Vagina (tissue), 2 donors: ENCODE measurements at regions not wholly inside any gene's neighbourhood (a gene's known extent, or its start where the extent isn't known, plus 50 kb on each side); places are given as distances from the start of the nearest gene placed in this dataset.
"Not testable (repeated sequence)": the region's sequence is repeated elsewhere in the genome, so short reads cannot be mapped to it uniquely, and the experiment has no call there.

ENCODE experiments used
- DNase-seq, 2 donors: peaks; one replicate each; pipeline ENCODE4 v3.0.0-alpha.2; 2017; ENCODE audit errors: extremely low spot score in 2 of 2
- H3K27ac ChIP-seq: fragments of 200-600 bp; sonication (generic); one replicate; pipeline ENCODE4 v1.5.1; 2019
- H3K27me3 ChIP-seq: fragments of 200-600 bp; sonication (generic); one replicate; pipeline ENCODE4 v1.5.1; 2019
- H3K36me3 ChIP-seq, 2 donors: fragments of 200-600 bp; sonication (generic); one replicate each; pipeline ENCODE4 v1.5.1; 2017 to 2019
- H3K4me1 ChIP-seq: fragments of 200-600 bp; sonication (generic); one replicate; pipeline ENCODE4 v1.5.1; 2019
- H3K4me3 ChIP-seq, 2 donors: fragments of 200-600 bp; sonication (generic); 1 replicate in 1 of 2; 2 replicates in 1 of 2; pipeline ENCODE4 v1.5.1; 2016 to 2019
- H3K9me3 ChIP-seq: fragments of 200-600 bp; sonication (generic); one replicate; pipeline ENCODE4 v1.5.1; 2019
- CTCF ChIP-seq, 3 experiments: fragments of 450-650 bp in 2 of 3; fragments of 200-600 bp in 1 of 3; sonication (generic) in 1 of 3; IDR thresholded peaks; one replicate each; pipeline ENCODE4 v1.5.1; 2017 to 2019; ENCODE audit warnings: antibody characterized with exemption in 3 of 3, mild to moderate bottlenecking in 2 of 3, moderate library complexity in 2 of 3
- POLR2A ChIP-seq, 2 donors: fragments of 450-650 bp; IDR thresholded peaks; one replicate each; pipeline ENCODE4 v1.6.1; 2017; ENCODE audit warnings: antibody characterized with exemption in 2 of 2, mild to moderate bottlenecking in 2 of 2, moderate library complexity in 2 of 2
- POLR2AphosphoS5 ChIP-seq, 2 donors: sonication (generic); formaldehyde crosslinking; IDR thresholded peaks; one replicate each; pipeline ENCODE4 v1.9.0; 2017; ENCODE audit warnings: antibody characterized with exemption in 2 of 2, mild to moderate bottlenecking in 2 of 2, low read depth in 1 of 2; ENCODE audit not compliant: insufficient read depth in 1 of 2
- intact Hi-C: fragments of 100-400 bp; cut with DNase I; formaldehyde crosslinking; loops from one replicate; pipeline ENCODE4 v1.15.1; 2023

- H3K27me3 ChIP-seq: no peaks in the 10 kb centered on the region
- TF ChIP-seq CTCF (IDR thresholded peaks at IDR 0.05): no peak
- no peak for TF ChIP-seq POLR2A (IDR thresholded peaks at IDR 0.05)
- TF ChIP-seq POLR2AphosphoS5 (IDR thresholded peaks at IDR 0.05; ENCODE audit: insufficient read depth in 1 of 2, low read depth in 1 of 2): no peak
- H3K9me3 ChIP-seq: no peaks in the 10 kb centered on the region
- H3K4me3 ChIP-seq: no peak overlapping the region
- H3K4me1 ChIP-seq: peaks cover 9% of the 10 kb centered on the region
- intact Hi-C loops: no loop called here
- H3K27ac ChIP-seq: no peak overlapping the region
- H3K36me3 ChIP-seq: no peaks in the 10 kb centered on the region
- no peak for DNase-seq
Measured at GRCh38 chr16:27641260-27641659, 91.3 kb downstream of the KATNIP start.

- H3K4me1 ChIP-seq, DNase-seq, H3K4me3 ChIP-seq, H3K36me3 ChIP-seq, H3K9me3 ChIP-seq, intact Hi-C loops, H3K27ac ChIP-seq, H3K27me3 ChIP-seq: not testable (repeated sequence)
Measured at GRCh38 chr16:27641734-27642415, 91.9 kb downstream of the KATNIP start.

- Histone ChIP-seq H3K27ac (no peak overlapping the region), H3K9me3 (no peaks in the 10 kb centered on the region), H3K36me3 (no peaks in the 10 kb centered on the region), H3K4me3 (no peak overlapping the region), H3K4me1 (peaks cover 9% of the 10 kb centered on the region), H3K27me3 (no peaks in the 10 kb centered on the region)
- DNase-seq: no peak
- TF ChIP-seq POLR2AphosphoS5 (IDR thresholded peaks at IDR 0.05; ENCODE audit: insufficient read depth in 1 of 2, low read depth in 1 of 2): no peak
- TF ChIP-seq CTCF (IDR thresholded peaks at IDR 0.05): no peak
- no peak for TF ChIP-seq POLR2A (IDR thresholded peaks at IDR 0.05)
- intact Hi-C loops: no loop called here
Measured at GRCh38 chr16:27642756-27643155, 92.8 kb downstream of the KATNIP start.

GRCh38 chr16:27644165-27644564, 94.2 kb downstream of the KATNIP start:
- Histone ChIP-seq H3K4me3 (no peak overlapping the region), H3K27ac (no peak overlapping the region), H3K9me3 (no peaks in the 10 kb centered on the region), H3K36me3 (no peaks in the 10 kb centered on the region), H3K27me3 (no peaks in the 10 kb centered on the region), H3K4me1 (peaks cover 9% of the 10 kb centered on the region)
- TF ChIP-seq POLR2A (IDR thresholded peaks at IDR 0.05) (no peak), POLR2AphosphoS5 (IDR thresholded peaks at IDR 0.05; ENCODE audit: insufficient read depth in 1 of 2, low read depth in 1 of 2) (no peak), CTCF (IDR thresholded peaks at IDR 0.05) (no peak)
- intact Hi-C loops: no loop called here
- DNase-seq: no peak

- no peak for DNase-seq
- H3K36me3 ChIP-seq: no peaks in the 10 kb centered on the region
- no peaks in the 10 kb centered on the region for H3K9me3 ChIP-seq
- no peak overlapping the region for H3K27ac ChIP-seq
- H3K4me3 ChIP-seq: no peak overlapping the region
- intact Hi-C loops: no loop called here
- H3K27me3 ChIP-seq: no peaks in the 10 kb centered on the region
- peaks cover under 1% of the 10 kb centered on the region for H3K4me1 ChIP-seq
- TF ChIP-seq CTCF (IDR thresholded peaks at IDR 0.05) (no peak), POLR2A (IDR thresholded peaks at IDR 0.05) (no peak), POLR2AphosphoS5 (IDR thresholded peaks at IDR 0.05; ENCODE audit: insufficient read depth in 1 of 2, low read depth in 1 of 2) (no peak)
Measured at GRCh38 chr16:27645396-27645795, 95.5 kb downstream of the KATNIP start.
